ENCODE measurements at regions not wholly inside any gene's neighbourhood (a gene's known extent, or its start where the extent isn't known, plus 50 kb on each side); places are given as distances from the start of the nearest gene placed in this dataset.

GRCh38 chr13:59340581-59340980, 823.1 kb downstream of the DIAPH3 start:
- no peak for DNase-seq (ENCODE audit: low read depth in 4 of 4, low spot score in 1 of 4)

DNA sequence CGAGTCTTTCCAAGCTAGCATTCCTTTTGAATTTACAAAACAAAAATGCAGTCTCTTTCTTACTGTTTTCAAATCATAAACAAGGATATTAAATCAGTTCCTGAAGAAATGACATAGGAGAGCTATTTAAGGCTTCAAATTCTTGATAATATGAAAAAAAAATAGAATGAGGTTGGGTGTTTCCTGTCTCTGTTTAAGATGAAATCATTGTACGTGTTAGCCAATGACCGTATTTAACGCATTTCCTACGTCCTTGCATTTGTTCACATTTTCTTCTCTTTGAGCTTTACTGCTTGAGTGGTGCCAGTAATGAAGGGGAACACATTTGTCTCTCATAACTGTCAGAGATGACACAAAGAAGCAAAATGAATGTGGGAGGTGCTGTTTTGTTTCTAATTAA, 821.3 kb downstream of the DIAPH3 start:
- DNase-seq (ENCODE audit: low read depth in 4 of 4, low spot score in 1 of 4): no peak

- no peak for DNase-seq (ENCODE audit: low read depth in 4 of 4, low spot score in 1 of 4)
Measured at GRCh38 chr13:59343132-59343531, 820.6 kb downstream of the DIAPH3 start.

DNA sequence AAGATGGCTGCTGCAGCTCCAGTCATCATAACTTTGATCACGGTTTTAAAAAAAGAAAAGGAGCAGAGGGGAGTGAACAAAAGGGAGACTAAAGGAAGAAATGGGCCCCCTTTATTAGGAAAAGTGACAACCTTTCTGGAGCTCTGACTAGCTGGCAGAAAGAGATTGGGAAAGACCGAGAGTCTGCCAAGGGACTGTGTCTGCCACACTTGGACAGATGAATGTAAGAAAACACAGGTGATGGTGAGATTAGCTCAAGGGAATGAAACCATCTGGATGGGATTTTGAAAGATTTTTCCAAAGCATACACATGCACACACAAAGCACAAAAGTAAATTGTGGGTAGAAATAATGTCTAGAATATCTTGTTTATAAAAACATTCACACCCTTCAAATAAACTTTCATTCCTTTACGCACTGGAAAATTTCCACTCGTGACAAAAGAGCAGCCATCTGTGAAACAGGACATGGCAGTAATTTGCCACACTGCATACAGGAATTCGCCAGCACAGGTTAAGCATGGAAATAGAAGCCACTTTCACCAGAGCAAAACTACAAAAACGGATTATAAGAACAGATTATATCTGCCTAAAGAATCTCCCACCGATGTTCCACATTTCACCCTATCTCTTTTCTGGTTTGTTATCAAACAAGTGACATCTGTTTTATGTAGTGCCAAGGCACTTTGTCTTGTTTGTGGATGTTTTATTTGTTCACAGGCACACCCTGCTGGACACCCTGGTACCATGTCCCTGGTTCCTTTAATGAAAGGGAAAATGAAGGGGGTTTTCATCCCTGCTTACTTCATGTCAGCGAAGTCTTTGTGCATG, 819.5 kb downstream of the DIAPH3 start:
- DNase-seq (ENCODE audit: low read depth in 4 of 4, low spot score in 1 of 4): no peak

GRCh38 chr13:59345311-59345710, 818.4 kb downstream of the DIAPH3 start:
- DNase-seq (ENCODE audit: low read depth in 4 of 4, low spot score in 1 of 4): no peak

GRCh38 chr13:59346999-59347723, 816.6 kb downstream of the DIAPH3 start:
- DNase-seq (ENCODE audit: low read depth in 4 of 4, low spot score in 1 of 4): no peak

DNA sequence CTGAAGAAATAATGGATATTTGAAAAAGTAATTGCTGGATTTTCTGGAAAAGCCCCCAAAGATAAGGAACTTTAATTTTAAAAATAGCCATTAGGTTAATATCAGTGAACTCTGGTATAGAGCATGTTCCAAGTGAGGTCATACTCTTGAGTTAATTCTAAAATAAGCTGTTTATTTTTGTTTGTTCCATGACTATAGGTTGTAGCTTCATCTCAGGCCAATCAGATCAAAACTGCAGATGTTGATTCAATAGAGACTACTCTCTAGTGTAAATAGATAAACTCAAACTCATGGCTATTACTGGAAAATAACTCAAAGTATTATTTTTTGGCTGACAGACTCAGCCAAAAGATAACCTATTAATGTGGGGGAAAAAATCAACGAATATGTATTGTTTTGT, 815.1 kb downstream of the DIAPH3 start:
- no peak for DNase-seq (ENCODE audit: low read depth in 4 of 4, low spot score in 1 of 4)

GRCh38 chr13:59352600-59352999, 811.1 kb downstream of the DIAPH3 start:
- DNase-seq (ENCODE audit: low read depth in 4 of 4, low spot score in 1 of 4): no peak

GRCh38 chr13:59354665-59355369, 808.9 kb downstream of the DIAPH3 start:
- no peak for DNase-seq (ENCODE audit: low read depth in 4 of 4, low spot score in 1 of 4)

GRCh38 chr13:59356607-59357006, 807.1 kb downstream of the DIAPH3 start:
- no peak for DNase-seq (ENCODE audit: low read depth in 4 of 4, low spot score in 1 of 4)

GRCh38 chr13:59358014-59358413, 805.7 kb downstream of the DIAPH3 start:
- no peak for DNase-seq (ENCODE audit: low read depth in 4 of 4, low spot score in 1 of 4)

DNA sequence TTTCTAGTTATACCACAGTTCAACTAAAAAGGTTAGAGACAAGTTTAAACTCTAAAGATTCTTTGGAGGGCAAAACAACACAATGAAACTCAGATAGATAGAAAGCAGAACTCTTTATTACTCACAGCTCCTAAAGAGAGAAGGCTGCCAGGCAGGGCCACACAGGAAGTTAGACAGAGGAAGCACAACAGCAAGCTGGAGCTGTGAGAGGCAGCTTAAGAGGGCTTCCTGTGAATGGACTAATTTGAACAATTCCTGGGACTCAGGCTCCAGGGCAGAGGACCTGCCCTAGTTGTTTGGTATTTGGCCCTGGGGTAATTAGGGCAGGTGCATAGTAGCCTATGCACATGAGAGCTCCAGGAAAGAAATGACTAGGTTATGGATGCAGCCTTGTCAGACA, 803.6 kb downstream of the DIAPH3 start:
- no peak for DNase-seq (ENCODE audit: low read depth in 4 of 4, low spot score in 1 of 4)

DNA sequence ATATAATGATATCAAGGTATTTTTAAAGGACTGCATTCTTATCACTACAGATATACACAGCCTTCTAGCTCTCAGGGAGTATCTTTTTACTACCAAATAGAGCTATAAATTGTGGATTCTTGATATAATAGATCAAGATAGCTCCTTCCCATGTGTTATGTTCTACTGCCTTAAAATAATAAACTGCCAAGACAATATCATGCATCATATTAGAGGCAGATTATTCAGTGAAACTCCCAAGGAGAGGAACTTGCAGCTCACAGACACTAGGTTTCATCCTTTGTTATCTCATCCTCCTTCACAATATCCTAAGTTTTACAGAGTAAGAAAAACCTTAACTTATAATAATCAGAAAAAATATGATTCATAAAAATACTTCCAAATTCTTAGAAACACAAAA, 802.8 kb downstream of the DIAPH3 start:
- DNase-seq (ENCODE audit: low read depth in 4 of 4, low spot score in 1 of 4): no peak

DNA sequence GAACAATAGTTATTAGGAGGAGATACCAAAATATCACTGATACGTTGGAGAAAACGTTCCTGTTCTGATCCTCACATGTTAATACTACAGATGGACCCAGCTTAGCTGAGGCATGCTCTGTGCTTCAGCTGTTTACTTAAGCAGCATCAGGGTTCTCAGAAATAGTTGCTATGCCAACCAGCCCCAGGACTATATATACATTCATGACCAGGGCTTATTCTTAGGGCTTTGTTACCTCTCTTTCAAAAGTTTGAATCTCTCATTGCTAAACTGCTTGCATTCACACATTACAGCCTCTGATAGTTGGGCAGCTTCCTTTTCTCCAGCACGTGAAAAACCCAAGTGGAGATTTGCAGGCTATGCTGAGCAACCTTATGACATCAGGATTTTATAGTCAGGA, 800.4 kb downstream of the DIAPH3 start:
- DNase-seq (ENCODE audit: low read depth in 4 of 4, low spot score in 1 of 4): no peak

DNA sequence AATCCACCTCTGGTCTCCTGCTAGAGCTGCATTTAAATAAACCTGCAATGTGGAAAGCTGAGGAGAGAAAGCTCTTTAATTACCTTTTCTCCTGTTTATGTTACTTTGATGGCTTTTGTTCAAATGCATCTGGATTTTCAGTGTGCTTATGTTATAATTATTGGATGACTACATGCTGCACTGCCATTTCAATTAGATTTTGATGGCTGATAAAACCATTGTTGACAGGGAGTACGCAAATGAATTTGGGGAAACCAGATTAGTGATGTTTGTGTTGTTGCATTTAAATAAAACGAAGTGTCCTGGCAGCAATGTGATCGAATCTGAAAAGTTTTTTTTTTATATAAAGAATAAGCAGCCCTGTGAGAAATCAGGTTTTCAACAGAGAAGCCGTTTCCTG, 799.8 kb downstream of the DIAPH3 start:
- no peak for DNase-seq (ENCODE audit: low read depth in 4 of 4, low spot score in 1 of 4)

GRCh38 chr13:59364641-59365085, 799.1 kb downstream of the DIAPH3 start:
- DNase-seq (ENCODE audit: low read depth in 4 of 4, low spot score in 1 of 4): no peak

GRCh38 chr13:59367467-59367866, 796.3 kb downstream of the DIAPH3 start:
- no peak for DNase-seq (ENCODE audit: low read depth in 4 of 4, low spot score in 1 of 4)

DNA sequence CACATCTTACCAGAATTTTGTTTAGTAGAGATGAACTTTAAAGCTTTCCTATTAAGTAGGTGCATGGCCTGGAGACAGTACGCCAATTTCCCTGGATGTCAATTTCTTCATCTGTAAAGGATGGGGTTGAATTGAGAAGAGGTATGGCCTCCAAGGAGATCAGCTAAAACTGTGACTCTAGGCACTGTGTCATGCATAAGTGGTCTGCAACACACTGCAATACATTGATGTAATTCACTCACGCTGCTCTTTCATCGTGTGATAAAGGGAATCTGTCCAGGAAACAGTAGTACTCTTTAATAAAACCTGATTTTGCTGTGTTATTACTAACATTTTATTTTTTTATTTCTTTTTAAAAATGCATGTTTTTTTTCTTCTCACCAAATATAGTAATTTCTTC, 795.8 kb downstream of the DIAPH3 start:
- no peak for DNase-seq (ENCODE audit: low read depth in 4 of 4, low spot score in 1 of 4)

GRCh38 chr13:59368693-59369092, 795.0 kb downstream of the DIAPH3 start:
- no peak for DNase-seq (ENCODE audit: low read depth in 4 of 4, low spot score in 1 of 4)

GRCh38 chr13:59371229-59371628, 792.5 kb downstream of the DIAPH3 start:
- DNase-seq (ENCODE audit: low read depth in 4 of 4, low spot score in 1 of 4): no peak

GRCh38 chr13:59373341-59373740, 790.4 kb downstream of the DIAPH3 start:
- DNase-seq (ENCODE audit: low read depth in 4 of 4, low spot score in 1 of 4): no peak

GRCh38 chr13:59374691-59375090, 789.0 kb downstream of the DIAPH3 start:
- no peak for DNase-seq (ENCODE audit: low read depth in 4 of 4, low spot score in 1 of 4)
